Upper lobe of left lung (tissue), 6 donors: ENCODE measurements at regions not wholly inside any gene's neighbourhood (a gene's known extent, or its start where the extent isn't known, plus 50 kb on each side); places are given as distances from the start of the nearest gene placed in this dataset.

Experiments
- ATAC-seq, 2 donors: fragments of 200-7000 bp; cut with Tn5 transposase; one replicate each; pipeline ENCODE4 v1.9.1; 2022; ENCODE audit warnings: mild to moderate bottlenecking in 2 of 2, moderate library complexity in 2 of 2; ENCODE audit not compliant: low FRiP score in 2 of 2
- DNase-seq, 2 donors: peaks; one replicate each; pipeline ENCODE4 v3.0.0-alpha.2; 2019 to 2020
- H3K27ac ChIP-seq, 4 donors: fragments of 200-600 bp; sonication (generic); one replicate each; pipeline ENCODE4 v1.5.1; 2016 to 2019
- H3K27me3 ChIP-seq, 4 donors: fragments of 200-600 bp; sonication (generic); one replicate each; pipeline ENCODE4 v1.5.1; 2017 to 2019
- H3K36me3 ChIP-seq, 4 donors: fragments of 200-600 bp; sonication (generic); one replicate each; pipeline ENCODE4 v1.5.1; 2016 to 2019
- H3K4me1 ChIP-seq, 4 donors: fragments of 200-600 bp; sonication (generic); one replicate each; pipeline ENCODE4 v1.5.1; 2018 to 2019
- H3K4me3 ChIP-seq, 4 donors: fragments of 200-600 bp; sonication (generic); one replicate each; pipeline ENCODE4 v1.5.1; 2017 to 2019; ENCODE audit warnings: mild to moderate bottlenecking in 2 of 4, moderate library complexity in 1 of 4
- H3K9me3 ChIP-seq, 4 donors: fragments of 200-600 bp; sonication (generic); one replicate each; pipeline ENCODE4 v1.5.1; 2018 to 2019
- CTCF ChIP-seq, 6 experiments: fragments of 450-650 bp in 4 of 6; fragments of 200-600 bp in 2 of 6; sonication (generic) in 2 of 6; IDR thresholded peaks; one replicate each; pipeline ENCODE4 v1.5.1; 2016 to 2019; ENCODE audit warnings: antibody characterized with exemption in 6 of 6
- EP300 ChIP-seq, 4 donors: sonication (generic); formaldehyde crosslinking; IDR thresholded peaks; one replicate each; pipeline ENCODE4 v1.5.1; 2017; ENCODE audit warnings: antibody characterized with exemption in 4 of 4, control low read depth in 2 of 4
- POLR2A ChIP-seq, 4 donors: fragments of 450-650 bp; IDR thresholded peaks; one replicate each; pipeline ENCODE4 v1.5.1; 2016 to 2017; ENCODE audit warnings: antibody characterized with exemption in 4 of 4, mild to moderate bottlenecking in 2 of 4
- POLR2AphosphoS5 ChIP-seq, 2 donors: sonication (generic); formaldehyde crosslinking; IDR thresholded peaks; one replicate each; pipeline ENCODE4 v1.5.1; 2017; ENCODE audit warnings: antibody characterized with exemption in 2 of 2
- WGBS, 2 donors: methylation state at CpG; one replicate each; pipeline ENCODE4 v1.1.5; 2017 to 2018; 5-methylcytosine and 5-hydroxymethylcytosine counted together
- donor health status: DM: no; HTN: no; CAD: no; lungs with moderate emphysema.
- donor health status: DM: no; HTN: yes; CAD: no; lungs with severe emphysema.

- H3K9me3 ChIP-seq = no peaks in the 10 kb centered on the region
- TF ChIP-seq POLR2AphosphoS5 (IDR thresholded peaks at IDR 0.05) = no peak
- TF ChIP-seq EP300 (IDR thresholded peaks at IDR 0.05) = no peak
- no peak for TF ChIP-seq POLR2A (IDR thresholded peaks at IDR 0.05)
- no peak for TF ChIP-seq CTCF (IDR thresholded peaks at IDR 0.05)
- no peaks in the 10 kb centered on the region for H3K27me3 ChIP-seq
- WGBS, 2 donors = 63 to 71% methylated on average over 1 of the region's 1 CpG
- H3K4me3 ChIP-seq = no peak overlapping the region
- H3K4me1 ChIP-seq = no peaks in the 10 kb centered on the region
- no peaks in the 10 kb centered on the region for H3K36me3 ChIP-seq
- DNase-seq = no peak
- H3K27ac ChIP-seq = no peak overlapping the region
- ATAC-seq = no peak
Measured at GRCh38 chr7:145860809-145861208, 255.8 kb upstream of the CNTNAP2 start.

GRCh38 chr7:145850636-145851035 lies 266.0 kb upstream of the CNTNAP2 start:
- Histone ChIP-seq H3K36me3 (no peaks in the 10 kb centered on the region), H3K9me3 (no peaks in the 10 kb centered on the region), H3K4me3 (no peak overlapping the region), H3K4me1 (no peaks in the 10 kb centered on the region), H3K27ac (no peak overlapping the region), H3K27me3 (no peaks in the 10 kb centered on the region)
- TF ChIP-seq CTCF (IDR thresholded peaks at IDR 0.05) = no peak
- no peak for TF ChIP-seq EP300 (IDR thresholded peaks at IDR 0.05)
- TF ChIP-seq POLR2A (IDR thresholded peaks at IDR 0.05) = no peak
- no peak for TF ChIP-seq POLR2AphosphoS5 (IDR thresholded peaks at IDR 0.05)
- 79 to 90% methylated on average over 5 to 6 of the region's 6 CpGs for WGBS, 2 donors
- no peak for DNase-seq
- no peak for ATAC-seq

GRCh38 chr7:145848691-145849090 lies 267.9 kb upstream of the CNTNAP2 start:
- Histone ChIP-seq H3K9me3 (no peaks in the 10 kb centered on the region), H3K36me3 (no peaks in the 10 kb centered on the region), H3K27ac (no peak overlapping the region), H3K4me1 (no peaks in the 10 kb centered on the region), H3K27me3 (no peaks in the 10 kb centered on the region), H3K4me3 (no peak overlapping the region)
- DNase-seq (no peak), ATAC-seq (no peak)
- TF ChIP-seq POLR2AphosphoS5 (IDR thresholded peaks at IDR 0.05) (no peak), POLR2A (IDR thresholded peaks at IDR 0.05) (no peak), CTCF (IDR thresholded peaks at IDR 0.05) (no peak), EP300 (IDR thresholded peaks at IDR 0.05) (no peak)
- 41 to 52% methylated on average over 1 of the region's 1 CpG for WGBS, 2 donors

GRCh38 chr7:145845345-145845744 lies 271.3 kb upstream of the CNTNAP2 start:
- 63 to 69% methylated on average over 6 of the region's 6 CpGs for WGBS, 2 donors
- no peaks in the 10 kb centered on the region for H3K9me3 ChIP-seq
- no peak for DNase-seq
- no peaks in the 10 kb centered on the region for H3K4me1 ChIP-seq
- H3K4me3 ChIP-seq = no peak overlapping the region
- no peak for ATAC-seq
- H3K27ac ChIP-seq = no peak overlapping the region
- no peaks in the 10 kb centered on the region for H3K27me3 ChIP-seq
- no peaks in the 10 kb centered on the region for H3K36me3 ChIP-seq
- no peak for TF ChIP-seq POLR2A (IDR thresholded peaks at IDR 0.05)

- WGBS, 2 donors = 79% methylated on average over 1 of the region's 1 CpG
- Histone ChIP-seq H3K27me3 (no peaks in the 10 kb centered on the region), H3K4me1 (no peaks in the 10 kb centered on the region), H3K9me3 (no peaks in the 10 kb centered on the region), H3K36me3 (no peaks in the 10 kb centered on the region), H3K27ac (no peak overlapping the region), H3K4me3 (no peak overlapping the region)
- no peak for DNase-seq
- ATAC-seq = no peak
- TF ChIP-seq EP300 (IDR thresholded peaks at IDR 0.05) = no peak
- TF ChIP-seq POLR2AphosphoS5 (IDR thresholded peaks at IDR 0.05) = no peak
- TF ChIP-seq POLR2A (IDR thresholded peaks at IDR 0.05) = no peak
- no peak for TF ChIP-seq CTCF (IDR thresholded peaks at IDR 0.05)
Measured at GRCh38 chr7:145839814-145840213, 276.8 kb upstream of the CNTNAP2 start.
